GF-D8 (cell line): ENCODE measurements at regions not wholly inside any gene's neighbourhood (a gene's known extent, or its start where the extent isn't known, plus 50 kb on each side); places are given as distances from the start of the nearest gene placed in this dataset.
"Not testable (repeated sequence)": the region's sequence is repeated elsewhere in the genome, so short reads cannot be mapped to it uniquely, and the experiment has no call there.

Experiments
- DNase-seq: peaks from one replicate; lab custom pipeline; 2025; lab: John Stamatoyannopoulos, UW

DNA sequence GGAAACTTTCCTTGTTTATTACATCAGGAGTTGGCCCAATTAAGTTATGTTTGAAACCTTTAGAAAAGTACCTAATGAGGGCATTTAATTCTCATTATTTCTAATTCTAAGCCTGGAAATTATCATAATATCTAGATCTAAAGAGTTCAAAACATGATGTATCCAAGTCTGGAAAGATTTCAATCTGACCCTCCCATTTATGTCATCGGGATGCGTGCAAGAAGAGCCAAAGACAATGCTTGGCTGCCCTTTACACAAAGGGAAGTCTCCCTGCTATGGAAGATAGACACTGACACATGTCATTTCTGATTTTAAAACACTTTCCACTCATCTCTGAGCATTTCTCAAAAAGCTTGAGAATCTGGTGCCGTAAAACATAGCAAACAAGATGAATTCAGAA lies 222.4 kb downstream of the ANTXR2 start:
- no peak for DNase-seq

DNA sequence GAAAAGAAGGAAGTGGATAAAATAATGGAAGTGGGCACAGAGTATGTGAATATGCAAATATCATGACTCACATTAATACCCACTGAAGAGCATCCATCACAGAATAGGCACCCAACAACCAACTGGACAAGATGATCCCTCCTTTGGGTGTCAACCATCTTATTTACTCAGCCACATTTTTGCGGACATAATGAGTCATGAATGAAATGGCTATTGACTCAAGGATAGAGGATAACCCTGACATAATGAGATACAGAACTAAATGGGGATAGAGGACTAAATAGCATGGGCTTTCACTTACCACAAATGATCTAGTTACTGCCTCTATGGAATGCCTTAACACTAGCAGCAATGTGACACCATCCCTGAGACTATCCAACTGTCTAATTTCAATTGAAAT lies 224.7 kb downstream of the ANTXR2 start:
- DNase-seq: no peak

DNA sequence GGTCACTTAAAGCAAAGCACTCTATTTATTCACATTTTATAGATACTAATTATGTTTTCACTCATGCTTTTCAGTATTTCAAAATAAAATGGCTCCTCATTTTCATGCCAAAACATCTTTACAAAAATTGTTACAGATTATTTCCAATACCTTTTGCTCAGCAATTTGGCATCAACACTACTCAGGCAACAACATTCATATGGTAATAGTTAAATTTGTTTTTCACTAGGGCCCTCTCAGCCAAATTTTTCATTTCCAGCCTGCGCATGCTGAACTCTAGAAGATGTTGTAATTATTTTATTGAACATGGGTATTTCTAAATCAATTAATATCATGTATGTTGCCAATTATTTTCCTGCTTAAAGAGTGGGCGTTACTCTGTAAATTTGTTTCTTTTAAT lies 225.6 kb downstream of the ANTXR2 start:
- DNase-seq: no peak

DNA sequence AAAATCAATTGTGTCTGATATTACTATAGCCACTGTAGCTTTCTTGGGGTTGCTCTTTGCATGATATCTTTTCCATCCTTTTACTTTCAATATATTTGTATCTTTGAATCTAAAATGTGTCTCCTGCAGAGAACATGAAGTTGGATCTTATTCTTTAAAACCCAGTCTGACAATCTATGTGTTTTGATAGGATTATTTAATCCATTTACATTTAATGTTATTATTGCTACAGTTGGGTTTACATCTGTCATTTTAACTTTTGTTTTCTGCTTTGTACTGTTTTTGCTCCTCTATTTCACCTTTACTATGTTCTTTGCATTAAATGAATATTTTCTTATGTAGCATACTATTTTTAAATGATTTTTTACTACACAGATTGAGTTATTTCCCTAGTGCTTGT lies 230.9 kb downstream of the ANTXR2 start:
- no peak for DNase-seq

DNA sequence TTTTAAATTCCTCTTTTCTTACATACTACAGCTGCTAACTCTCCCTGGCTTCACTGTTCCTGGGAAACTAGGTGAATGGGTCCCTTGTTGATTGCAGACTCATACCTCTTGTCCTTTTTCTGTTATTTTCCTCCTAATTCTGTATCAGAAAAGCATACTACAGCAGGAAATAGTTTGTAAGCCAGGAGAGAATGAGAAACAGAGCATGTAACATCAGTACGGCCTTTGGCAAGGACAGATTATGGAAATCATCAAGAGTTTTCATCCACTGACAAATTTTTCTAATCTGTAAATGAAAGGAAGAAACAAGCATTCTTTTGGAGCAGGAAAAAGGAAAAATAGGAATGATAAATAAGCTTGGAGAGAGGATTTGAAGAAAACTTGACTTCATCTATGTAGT lies 239.2 kb downstream of the ANTXR2 start:
- no peak for DNase-seq

DNA sequence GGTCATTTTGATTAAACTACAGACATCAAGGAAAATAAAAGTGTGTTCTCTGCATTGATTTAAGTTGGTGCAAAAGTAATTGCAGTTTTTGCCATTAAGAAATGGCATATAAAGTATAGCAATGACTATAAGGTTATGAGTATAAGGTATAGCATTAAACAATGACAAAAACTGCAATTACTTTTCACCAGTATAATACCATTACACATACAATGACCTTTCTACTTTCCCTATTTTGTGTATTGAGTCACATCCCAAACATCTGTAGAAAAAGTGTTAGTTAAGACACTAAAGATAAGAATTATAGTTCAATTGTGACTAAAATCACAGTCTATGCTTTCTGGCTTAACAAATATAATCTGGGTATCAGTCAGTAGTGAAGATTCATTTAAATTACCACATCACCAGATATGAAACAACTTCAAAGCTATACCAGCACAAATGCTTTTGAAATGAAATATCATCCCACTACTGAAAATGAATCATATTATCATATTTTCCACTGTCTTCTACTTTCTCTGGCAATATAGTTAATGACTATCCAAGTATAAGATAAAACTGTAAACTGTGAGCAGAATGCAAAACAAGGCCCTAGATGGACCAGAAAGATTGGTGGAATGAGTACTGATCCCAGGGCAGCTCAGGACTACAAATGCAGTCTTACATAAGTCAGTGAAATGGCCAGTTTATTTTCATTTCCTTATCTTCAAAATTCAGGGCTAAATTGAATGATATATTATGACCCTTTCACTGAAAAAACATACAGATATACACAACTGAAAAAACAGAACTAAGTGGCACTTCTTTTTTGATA lies 241.1 kb downstream of the ANTXR2 start:
- no peak for DNase-seq

DNA sequence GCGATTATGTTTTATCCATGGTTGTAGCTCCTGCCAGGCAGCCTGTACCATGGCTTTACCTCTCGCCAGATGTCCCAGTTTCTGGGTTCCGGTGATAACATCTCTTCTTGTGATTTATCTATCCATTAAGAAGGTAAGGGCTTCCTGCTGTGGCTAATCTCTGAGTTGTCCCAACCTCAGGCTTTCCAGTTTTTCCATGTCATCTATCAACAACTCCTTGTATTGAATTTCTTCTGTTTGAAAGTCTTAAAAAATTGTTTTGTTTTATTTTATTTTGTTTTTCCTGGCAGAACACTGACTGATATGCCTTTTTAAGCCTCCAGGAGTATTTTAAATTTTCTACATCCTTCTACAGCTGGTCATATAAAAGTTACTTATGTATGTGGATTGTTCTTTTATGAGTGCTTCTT lies 241.9 kb downstream of the ANTXR2 start:
- DNase-seq: no peak

DNA sequence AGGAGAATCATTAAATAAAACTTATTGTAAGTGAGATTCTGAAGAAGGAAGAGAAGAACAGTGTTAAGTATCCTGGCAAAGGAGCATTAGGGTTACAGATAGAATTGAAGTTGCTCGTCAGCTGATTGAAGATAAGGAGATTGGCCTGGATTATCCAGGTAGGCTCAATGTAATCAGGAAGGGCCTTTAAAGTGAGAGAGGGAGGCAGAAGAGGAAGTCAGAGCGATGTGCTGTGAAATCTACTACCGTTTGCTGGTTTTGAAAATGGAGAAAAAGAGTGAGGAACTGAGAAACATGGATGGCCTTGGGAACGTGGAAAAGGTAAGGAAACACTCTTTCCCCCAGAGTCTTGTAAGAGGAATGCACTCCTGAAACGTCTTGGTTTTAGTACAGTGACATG lies 245.7 kb downstream of the ANTXR2 start:
- DNase-seq: no peak

DNA sequence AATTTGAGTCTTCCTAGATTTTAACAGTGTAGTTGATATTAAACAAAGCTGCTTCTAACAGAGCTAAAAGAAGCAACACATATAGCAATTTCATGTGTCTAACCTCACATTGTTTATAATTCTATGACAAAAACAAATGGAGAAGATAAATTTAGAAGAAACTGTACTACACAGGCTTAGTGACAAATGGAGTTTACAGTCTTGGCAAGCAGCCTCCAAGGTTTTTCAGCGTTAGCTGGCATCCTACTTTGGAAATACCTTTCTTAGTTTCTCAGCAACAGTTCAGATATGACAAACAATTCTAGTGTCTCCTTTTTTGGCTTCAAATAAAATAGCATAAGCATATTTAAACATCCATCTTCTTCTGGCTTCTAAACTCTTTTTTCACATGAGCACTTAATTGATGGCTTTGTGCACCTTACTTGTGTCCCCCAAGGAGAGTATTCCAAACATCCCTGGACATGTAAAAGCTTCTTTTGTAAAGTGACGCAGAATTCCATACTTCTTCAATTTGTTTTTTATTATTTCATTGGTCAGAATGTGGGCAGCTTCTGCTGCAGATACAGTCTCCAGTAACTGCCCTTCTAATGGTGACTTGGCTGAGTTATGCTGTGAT lies 249.8 kb downstream of the ANTXR2 start:
- DNase-seq: no peak

DNA sequence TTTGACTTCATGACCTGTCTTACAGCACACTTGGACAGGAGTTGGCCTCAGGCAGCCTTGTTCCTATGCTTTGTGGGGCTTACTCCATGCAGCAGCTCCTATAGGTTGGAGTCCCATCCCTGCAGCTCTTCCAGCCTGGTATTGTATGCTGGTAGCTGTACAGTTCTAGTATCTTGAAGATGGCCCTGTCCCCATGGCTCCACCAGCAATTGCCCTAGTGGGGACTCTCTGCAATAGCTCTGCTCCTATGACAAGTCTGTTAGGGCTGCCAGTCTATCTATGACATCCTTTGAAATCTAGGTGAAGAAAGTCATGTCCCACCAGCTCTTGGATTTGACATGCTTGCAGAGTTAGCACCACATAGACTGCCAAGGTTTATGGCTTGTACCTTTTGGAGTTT lies 252.6 kb downstream of the ANTXR2 start:
- DNase-seq: no peak

DNA sequence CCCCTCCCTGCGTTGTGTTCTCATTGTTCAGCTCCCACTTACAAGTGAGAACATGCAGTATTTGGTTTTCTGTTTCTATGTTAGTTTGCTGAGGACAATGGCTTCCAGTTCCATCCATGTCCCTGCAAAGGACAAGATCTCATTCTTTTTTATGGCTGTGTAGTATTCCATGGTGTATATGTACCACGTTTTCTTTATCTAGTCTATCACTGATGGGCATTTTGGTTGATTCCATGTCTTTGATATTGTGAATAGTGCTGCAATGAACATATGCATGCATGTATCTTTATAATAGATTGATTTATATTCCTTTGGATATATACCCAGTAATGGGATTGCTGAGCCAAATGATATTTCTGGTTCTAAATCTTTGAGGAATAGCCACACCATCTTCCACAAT lies 265.1 kb downstream of the ANTXR2 start:
- DNase-seq: not testable (repeated sequence)

DNA sequence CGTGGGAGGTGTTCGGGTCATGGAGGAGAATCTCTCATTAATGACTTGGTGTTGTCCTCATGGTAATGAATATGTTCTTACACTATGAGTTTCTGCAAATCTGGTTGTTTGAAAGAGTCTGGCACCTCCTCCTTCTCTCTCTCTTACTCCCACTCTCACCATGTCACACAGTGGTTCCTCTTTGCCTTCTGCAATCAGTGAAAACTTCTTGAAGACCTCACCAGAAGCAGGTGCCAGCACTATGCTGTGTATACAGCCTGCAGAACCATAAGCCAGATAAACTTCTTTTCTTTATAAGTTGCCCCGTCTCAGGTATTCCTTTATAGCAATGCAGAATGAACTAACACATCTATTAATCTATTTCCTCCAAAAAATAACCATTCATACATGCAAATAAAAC lies 275.0 kb downstream of the ANTXR2 start:
- DNase-seq: no peak

DNA sequence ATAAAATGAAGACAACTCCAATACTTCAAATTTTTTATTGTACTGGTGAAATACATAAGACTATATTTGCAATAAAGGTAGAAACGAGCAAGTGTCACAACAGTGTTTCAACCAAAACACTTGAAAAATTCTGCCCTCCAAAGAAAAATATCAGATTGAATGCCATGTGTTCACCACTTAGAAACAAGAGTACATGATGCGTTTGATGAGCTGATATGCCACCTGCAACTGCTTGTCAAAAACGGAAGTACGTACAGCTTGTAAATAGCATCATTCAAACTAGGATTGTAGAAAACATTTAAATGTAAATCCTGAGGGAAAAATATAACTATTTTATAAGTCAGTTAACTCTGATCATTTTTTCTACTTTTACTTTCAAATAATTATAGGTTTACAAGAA lies 276.1 kb downstream of the ANTXR2 start:
- DNase-seq: no peak

DNA sequence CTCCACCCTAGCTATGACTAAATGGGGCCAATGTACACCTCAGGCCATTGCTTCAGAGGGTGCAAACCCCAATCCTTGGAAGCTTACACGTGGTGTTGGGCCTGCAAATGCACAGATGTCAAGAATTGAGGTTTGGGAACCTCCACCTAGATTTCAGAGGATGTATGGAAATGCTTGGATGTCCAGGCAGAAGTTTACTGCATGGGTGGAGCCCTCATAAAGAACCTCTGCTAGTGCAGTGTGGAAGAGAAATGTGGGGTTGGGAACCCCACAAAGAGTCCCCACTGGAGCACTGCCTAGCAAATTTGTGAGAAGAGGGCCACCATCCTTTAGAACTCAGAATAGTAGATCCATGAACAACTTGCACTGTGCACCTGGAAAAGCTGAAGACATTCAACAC lies 284.1 kb downstream of the ANTXR2 start:
- no peak for DNase-seq

DNA sequence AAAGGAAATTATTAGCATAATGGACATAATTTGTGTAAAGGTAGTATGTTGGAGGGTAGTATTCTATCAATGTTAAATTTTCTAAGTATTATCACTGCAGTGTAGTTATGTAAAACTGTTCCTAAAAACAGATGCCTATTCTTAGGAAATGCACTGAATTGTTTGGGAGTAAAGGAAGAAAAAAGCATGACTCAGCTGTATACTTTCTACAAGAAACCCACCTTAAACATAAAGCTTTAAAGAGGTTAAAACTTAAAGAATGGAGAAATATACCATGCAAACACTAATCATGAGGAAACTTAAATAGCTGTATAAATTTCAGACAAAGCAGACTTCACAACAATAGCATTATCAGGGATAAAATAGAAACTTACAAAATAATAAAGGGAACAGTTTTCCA lies 292.9 kb downstream of the ANTXR2 start:
- DNase-seq: no peak

DNA sequence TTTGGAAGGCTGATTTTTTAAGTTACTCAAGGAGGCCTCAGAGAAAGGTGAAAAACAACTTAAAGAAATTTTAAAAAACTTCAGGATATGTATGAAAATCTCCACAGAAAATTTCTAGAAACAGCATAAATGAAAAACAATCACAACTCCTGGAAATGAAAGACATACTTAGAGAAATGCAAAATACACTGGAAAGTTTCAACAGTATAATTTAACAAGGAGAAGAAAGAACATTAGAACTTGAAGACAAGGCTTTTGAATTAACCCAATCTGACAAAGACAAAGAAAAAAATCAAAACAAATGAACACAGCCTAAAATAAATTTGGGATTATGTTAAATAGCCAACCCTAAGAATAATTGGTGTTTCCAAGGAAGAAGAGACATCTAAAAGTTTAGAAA lies 300.5 kb downstream of the ANTXR2 start:
- DNase-seq: no peak

DNA sequence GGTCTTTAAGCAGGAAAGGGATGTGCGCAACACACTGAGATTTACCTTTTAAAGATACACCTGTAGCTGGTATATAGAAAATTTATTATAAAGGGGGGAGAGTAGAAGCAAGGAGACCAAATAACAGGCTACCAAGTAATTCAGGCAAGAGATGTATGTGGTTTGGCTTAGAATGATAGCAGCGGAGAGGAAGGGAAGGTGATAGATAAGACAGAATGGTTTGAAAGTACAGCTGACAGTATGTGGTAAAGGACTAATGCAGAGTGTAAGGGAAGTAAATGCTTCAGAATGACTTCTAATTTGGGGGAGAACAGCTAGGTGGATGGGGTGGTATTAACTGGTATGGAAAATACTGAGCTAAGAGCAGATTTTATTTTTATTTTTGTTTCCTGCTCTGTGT lies 308.9 kb downstream of the ANTXR2 start:
- no peak for DNase-seq

DNA sequence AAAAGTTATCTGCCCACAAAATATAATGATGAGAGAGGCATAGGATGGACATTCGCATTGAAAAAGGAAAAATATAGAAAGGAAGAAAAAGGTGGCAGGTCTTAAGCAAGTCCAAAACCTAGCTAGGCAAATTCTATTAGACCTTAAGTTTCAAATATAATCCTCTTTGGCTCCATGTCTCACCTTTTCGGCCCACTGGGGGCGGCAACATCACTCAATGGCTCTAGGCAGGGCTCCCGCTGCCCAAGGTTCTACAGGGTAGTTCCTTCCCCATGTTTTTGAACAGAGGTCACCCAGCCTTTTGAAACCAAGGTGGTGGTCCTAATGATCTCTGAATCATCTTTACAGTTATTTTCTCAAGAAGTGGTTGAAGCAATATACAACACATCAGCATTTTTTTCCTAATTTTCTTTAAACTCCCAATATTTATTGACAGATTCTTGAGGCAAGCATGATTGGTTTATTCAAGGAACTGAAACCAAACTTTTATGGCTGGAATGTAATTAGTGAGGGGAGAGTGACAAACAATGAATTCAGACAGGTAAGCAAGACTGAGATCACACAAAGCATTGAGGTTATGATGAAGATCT lies 309.4 kb downstream of the ANTXR2 start:
- no peak for DNase-seq

DNA sequence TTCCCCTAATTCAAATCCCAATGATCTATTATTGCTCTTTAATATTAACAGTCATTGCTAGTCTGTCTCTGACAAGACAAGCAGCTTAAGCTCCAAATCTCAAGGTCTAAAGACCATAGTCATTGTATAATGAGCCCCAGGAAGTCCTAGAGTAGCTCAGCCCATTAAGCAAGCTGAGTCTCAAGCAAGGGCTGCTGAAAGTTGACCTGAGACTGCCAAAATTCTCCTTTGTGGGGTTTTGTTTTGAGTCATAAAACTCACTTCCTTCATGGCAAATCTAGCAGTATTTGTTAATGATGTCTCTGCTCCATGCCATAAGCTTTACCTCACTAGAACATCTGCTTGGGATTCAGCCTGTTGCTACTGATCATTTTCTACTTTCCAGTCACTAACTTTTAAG lies 313.2 kb downstream of the ANTXR2 start:
- no peak for DNase-seq

DNA sequence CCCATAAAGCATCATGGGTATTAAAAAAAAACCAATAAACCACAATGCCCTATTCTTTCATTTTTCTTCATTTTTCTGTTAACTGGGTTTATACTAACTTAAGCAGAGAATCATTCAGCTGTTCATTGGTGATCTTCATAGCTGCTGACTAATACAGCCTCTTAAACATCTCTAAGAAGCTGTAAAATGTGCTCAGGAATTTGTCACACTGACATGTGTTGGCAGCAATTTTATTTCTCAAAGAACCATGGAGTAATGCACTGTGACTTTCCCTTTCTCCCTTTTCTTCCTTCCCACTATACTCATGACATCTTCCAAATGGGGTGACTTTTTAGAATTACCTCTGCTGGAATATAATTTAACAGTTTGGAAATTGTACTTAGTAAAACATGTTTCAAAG lies 315.4 kb downstream of the ANTXR2 start:
- no peak for DNase-seq

DNA sequence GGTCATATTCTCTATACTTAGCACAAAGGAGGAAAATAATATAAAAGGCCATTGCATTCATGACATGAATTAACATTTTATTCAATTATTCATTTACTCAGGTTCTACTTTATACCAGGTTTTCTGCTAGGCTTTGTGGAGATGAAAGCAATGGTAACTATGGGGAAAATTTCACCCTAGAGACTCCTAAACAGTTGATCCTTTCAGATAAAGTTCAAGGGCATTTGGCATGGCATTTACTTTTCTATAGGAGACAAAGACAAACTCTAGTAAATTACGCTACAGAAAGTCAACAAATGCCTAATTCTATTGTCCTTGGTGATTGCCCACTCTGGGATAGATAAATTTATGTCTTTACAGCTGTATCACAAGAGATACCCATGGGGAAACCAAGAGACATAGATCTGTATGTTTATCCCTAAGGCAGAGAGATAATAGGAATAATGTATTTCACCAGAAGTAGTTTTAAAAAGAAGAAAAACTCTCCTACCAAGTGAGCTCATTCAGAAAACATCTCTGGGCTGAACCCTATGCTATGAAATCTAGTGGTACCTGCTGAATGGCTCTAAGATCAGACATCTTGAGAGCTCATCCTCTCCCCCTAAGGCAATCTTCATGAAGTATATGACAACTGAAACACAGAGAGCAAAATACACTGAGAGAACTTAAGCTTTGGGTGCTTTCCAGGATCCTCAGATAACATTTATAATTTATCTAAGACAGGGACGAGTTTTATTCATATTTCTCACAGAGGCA lies 316.7 kb downstream of the ANTXR2 start:
- no peak for DNase-seq

DNA sequence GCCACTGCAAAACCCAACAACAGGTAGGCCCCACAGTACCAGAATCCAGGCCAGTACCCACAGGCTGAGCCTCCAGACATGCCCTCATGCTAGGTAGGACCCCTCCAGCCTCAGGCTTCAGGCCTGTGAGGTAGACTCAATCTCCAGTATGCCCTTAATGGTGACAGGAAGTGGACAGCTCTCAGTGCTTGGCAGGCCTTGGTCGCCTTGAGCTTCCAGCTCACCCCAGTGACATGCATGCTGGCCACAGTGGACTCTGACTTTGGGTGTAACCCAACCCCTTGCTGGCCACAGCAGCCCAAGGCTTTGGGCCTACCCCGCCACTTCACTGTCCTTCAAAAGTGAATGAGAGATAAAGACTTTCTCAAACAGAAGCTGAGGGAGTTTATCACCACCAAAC lies 324.2 kb downstream of the ANTXR2 start:
- DNase-seq: no peak

DNA sequence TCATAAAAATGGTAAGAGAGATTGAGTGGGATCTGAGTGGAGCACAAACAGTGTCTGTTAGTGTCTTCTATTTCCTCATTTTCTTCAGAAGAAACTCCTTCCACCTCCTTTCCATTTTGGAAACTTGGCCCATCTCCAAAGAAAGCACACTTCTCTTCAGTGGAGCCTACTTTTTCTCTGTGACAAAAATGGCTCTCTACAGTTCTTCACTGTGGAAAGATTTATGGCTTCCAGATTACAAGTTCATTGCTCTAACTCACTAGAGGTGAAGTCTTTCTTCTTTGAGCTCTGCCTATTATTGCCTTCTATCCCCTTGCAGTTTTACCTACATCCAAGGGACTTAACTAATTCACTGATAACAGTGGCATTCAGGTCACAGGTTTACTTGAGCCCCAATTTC lies 325.8 kb downstream of the ANTXR2 start:
- DNase-seq: no peak
